Inflammatory macrophage treated with lipopolysaccharide for 4 hours (primary cell): ENCODE measurements at regions not wholly inside any gene's neighbourhood (a gene's known extent, or its start where the extent isn't known, plus 50 kb on each side); places are given as distances from the start of the nearest gene placed in this dataset.

Experiments used
- DNase-seq: peaks from one replicate; pipeline ENCODE4 v3.0.0-alpha.2; 2020

DNA sequence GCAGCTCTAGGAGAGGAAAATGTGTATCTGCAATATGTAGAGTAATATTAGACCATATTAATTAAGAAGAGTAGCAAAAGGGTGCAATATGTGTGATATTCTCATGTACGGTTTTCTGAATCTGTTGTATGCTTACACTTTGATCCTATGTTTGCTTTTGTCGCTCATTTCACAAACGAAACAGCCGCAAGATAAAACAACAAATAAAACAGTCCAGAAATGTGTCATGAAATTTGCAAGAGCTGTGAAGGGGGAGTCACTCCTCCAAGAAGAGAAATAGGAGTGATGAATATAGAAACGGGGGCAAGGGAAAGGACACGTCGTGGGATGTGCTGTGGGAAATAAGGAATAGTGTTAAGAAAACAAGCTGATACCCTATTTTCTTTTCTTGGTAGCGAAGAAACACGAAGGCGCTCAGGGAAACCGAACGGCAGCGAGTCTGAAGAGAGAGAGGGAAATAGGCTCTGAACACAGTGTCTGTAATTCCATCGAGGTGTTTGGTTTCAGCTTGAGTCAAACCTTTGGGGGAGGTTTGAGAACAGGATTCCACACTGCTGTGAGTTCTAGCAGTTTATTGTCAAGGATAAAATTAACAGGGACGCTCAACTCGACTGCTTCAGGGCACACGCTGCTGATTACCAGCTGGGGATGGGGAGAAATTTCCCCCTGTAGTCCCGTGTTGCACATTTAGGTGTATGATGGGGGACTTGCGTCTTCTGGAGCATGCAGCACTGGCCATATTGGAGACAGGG is 595.6 kb upstream of the TENM3 start:
- no peak for DNase-seq

DNA sequence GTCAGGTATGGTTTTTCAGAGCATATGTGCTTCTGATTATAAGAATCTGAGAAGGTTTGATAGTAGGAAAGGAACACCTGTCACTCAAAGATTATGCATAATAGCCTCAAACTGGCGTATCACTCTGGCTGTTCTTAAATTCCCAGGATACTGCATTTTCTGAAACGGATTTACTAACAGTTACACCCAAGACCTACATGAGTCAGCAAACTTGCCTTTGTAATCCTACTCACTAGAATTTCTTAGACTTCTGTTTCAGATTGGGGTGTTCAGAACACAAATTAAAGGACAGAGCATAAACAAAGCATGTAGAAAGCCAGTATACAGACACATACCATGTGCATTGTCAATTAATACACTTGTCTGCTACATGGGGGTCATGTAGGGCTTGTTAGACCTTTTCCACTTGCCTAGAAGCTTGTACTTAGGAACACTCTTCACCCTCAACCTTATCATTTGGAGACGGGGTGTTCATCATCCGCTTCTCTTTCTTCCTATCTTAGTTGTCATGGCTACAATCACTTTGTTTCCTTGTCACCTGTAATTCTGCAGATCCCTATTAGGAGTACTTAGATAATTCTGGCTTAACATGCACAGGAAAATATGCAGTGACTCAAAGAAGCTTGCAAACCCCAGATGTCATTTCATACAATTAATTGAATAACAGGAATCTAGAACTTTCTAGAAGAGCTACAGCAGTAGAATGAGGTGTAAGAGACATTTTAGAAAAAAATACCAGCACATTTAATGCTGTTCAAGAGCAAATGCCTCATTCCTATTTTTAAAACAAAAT is 593.0 kb upstream of the TENM3 start:
- DNase-seq: no peak

DNA sequence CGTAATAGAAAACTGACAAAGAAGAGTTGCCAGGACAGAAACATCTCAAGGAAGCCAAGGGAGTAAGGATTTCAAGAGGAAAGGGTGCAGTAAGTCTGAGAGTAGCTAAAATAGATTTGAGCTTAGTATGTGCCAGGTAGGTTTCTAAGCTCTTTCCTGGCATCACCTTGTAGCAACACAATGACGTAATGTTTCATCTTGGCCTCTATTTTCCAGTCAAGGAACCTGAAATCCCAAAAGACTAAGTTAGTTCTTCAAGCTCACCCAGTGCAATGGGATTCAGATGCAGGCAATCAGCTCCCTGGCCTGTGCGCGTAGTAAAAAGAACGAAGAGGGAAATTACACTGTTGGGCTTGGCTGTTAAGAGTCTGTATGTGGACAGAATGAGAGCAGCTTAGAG is 586.5 kb upstream of the TENM3 start:
- no peak for DNase-seq

DNA sequence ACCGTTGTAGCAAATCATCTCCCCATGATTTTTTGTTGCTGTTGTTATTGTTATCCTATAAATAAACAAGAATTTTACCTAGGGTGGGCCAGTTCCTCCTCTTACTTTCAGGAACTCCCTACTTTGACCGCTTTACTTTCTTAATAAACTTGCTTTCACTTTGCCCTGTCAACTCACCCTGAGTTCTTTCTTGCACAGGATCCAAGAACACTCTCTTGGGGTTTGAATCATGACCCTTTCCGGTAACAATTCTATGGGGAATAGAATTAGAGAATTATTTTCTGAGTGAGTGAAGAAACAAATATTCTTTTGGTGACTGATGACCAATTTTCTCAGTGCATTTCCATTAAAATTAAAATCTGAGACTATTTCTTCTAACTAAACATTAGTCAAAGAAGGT is 584.0 kb upstream of the TENM3 start:
- no peak for DNase-seq

DNA sequence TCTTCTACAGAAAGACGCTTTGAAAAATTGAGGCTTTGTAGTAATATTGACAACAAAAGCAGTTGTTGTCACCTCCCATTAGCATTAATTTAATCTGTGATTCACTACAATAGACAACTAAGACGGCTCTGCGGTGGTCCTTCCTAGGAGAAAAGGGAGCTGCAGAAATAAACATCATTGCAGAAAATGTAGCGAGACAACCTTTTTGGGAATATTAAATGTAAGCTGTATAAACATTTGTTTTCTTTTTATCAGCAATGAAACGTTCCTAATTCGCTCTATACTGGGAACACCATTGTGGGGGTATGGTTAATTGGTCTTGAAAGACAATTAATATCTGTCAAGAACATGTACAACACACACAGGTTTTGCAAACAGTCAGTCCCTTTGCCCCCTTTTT is 583.3 kb upstream of the TENM3 start:
- DNase-seq: no peak

DNA sequence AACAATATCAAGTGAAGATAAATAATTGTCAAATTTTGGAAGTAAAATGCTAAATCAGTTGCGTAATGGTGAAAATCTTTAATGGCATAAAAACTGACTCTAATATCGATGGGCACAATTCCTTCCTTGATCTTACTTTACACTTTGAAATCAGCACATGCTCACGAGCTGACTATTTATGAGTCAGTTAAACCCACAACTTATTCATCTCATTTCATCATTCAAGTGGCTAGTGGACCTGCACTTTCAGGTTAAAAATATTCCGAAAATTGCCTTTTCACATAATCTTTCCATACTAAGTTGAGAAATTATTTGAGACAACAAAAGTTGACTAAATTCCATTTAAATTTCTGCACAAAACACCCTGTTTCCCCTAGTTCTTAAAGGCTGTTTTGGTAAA is 582.1 kb upstream of the TENM3 start:
- DNase-seq: no peak

DNA sequence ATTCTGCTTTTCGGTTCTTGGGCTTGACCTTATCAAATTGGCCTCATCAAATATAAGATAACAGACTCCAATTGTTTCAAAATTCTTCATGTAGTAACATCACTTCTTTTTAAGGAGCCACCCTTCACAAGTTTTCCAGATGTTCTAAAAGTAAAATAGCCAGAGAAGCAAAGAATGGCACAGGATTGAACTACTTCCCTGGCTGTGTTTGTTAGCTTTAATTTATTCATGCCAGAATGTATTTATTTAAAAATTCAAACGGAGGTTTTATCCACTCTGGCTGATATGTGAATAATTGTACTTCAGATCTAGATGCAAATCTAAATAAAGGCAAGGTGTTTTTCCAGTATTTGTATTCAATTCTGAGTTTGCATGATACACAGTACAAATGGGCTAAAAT is 581.3 kb upstream of the TENM3 start:
- DNase-seq: no peak

DNA sequence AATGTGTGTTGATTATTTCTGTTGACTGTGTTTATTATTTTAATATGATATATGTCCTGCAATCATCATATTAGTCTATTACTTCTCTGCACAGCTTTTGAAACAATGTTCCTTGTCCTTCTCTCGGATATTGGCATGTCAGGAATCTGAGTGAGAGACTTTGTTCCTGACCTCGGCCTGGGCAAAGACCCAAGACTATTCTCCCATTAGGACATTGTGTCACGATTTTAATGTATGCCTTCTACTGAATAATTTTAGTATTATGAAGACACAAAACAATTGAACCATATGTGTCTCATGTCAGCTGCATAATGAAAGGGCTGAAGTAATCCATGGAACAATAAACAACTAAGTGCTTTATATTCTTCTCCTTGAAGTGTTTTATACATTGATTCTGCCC is 580.8 kb upstream of the TENM3 start:
- no peak for DNase-seq

DNA sequence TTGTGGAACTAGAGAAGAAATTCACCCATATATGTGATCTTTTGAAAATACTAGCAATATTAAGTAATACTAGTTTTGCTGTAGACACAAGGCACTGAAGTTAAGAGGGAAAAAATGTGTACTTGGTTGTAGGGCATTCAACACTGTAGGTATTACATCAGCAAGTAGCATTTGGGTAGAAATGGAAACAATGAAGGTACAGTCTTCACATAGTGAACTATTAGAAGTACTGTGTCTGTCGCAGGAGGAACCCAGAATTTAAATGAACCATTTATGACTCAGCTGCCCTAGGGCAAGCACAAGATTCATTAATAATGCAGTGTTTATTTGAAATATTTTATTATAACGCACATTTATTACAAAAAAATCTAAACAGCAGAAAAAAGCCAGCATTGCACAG is 572.7 kb upstream of the TENM3 start:
- no peak for DNase-seq

DNA sequence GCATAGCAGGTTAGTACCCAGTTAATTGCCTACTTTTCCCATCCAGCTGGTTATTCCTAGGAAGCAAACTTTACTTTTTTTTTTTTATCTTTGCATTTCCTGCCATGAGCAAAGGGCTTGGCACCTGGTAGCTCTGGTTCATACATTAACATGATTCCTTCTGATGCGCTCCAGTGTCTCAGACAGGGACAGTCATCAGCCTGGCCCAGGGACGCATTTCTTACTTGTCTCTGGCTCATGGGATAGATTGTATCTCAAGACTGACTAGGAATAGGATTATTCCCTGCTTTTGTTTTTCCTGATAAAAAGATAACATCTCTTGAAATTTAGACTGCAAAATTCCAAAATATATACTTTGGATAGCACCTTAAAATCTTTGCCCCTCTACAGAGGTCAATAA is 571.5 kb upstream of the TENM3 start:
- no peak for DNase-seq

DNA sequence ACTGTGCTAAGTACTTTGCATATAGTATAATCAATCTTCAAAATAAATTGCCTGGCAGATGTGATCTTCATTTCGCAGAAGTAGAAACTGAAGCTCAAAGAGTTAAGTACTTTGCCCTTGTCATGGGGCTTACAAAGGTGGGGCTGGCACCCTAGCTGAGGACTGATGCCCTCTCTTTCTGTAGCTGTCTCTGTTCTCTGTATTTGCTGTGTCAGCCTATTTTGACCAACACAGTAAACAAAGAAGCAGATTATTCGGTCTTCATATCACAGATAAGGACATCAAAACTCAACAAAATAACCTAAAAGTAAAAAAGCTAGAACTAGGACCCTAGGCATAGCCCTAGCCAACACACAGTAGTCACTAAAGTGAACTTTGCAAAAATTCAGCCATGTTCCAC is 570.5 kb upstream of the TENM3 start:
- DNase-seq: no peak

DNA sequence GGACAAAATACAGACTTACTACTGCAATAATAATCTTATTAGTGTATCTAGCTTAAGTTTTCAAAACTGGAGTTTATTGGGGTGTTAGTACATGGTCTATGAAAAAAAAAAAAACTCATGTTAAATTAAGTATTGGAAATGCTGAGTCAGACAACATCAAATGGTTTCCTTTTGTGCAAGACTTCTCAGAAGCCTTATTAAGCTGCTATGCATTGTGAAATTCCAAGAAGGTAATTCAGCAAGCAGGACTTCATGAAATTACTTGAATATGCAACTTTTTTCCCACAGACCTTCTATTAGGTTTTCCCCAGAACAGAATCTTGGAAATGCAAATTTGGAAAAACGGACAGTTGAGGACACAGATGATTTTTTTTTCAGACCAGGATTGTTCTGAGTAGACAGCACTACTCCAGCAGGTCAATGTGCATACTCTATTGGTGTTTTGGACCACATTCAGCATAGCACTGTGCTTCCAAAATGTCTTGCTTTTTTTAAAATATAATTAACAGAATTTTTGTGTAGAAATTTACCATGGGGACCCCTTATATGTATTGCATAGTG is 568.8 kb upstream of the TENM3 start:
- DNase-seq: no peak

DNA sequence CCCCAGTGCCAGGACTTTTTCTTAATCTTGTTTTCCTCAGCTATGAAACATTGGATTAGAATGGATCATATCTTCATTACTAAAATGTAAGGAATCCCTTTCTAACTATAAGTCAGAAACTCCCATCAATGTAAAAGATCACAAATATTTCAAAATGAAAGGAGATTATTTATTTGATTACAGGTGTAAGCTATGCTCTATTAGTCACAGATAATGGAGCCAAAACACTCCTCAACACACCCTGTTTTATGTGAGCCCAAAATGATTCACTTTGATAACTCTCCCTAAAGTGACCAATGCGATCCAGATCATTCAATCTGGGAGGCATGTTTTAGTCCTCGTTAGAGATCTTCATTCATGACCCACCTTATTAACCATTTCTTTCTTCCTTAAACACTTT is 566.7 kb upstream of the TENM3 start:
- no peak for DNase-seq

DNA sequence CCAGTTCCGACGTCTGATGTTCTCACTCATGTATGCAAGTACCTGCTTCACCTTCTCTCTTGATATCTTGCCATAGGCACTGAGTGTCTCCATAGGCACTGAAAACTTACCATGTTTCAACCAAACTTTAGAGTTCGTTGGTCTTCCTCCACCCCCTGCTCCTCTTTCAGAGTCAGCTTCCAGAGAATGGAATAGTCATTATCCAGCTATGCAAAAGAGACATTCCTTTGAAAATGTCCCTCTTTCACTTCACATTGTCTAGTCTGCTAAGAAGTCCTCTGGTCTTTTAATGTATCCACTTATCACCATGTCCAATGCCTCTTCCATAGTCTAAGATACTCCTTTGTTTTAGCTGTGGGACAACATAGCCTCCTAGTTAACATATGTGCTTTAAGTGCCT is 566.0 kb upstream of the TENM3 start:
- DNase-seq: no peak

DNA sequence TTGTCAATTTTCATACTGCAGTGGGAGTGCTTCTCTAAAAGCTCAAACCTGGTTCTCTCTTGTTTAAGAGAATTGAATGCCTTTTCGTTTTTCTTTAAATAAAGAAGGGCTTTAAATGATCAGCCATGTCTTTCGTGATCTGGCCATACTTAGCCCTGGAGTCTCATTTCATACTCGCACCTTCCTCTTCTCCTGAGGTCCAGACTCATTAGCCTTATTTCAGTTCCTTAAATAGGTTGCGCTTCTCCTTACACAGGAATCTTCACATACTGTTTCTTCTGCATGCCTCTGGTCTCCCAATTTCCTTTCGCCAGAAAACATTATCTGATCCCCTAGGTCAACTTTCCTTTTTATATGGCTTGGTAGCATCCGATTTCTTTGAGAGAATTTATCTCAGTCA is 565.6 kb upstream of the TENM3 start:
- no peak for DNase-seq

DNA sequence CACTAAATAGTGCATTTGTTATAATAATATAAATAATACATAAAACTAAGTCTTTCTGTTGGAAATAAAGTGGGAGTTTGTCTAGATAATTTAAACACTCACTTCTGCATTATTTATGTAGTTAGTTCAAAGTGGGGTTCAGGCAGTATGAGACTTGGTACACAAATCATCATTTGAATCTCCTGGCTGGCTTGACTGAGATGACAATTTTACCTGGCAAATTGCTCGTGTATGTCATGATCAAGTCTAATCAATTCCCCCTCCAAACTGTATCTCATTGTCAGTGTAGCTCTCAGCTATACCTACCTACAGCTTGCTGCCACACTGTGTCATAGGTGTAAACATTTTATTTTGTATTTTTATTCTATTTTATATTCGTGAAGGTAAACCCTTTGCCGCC is 563.4 kb upstream of the TENM3 start:
- DNase-seq: no peak

DNA sequence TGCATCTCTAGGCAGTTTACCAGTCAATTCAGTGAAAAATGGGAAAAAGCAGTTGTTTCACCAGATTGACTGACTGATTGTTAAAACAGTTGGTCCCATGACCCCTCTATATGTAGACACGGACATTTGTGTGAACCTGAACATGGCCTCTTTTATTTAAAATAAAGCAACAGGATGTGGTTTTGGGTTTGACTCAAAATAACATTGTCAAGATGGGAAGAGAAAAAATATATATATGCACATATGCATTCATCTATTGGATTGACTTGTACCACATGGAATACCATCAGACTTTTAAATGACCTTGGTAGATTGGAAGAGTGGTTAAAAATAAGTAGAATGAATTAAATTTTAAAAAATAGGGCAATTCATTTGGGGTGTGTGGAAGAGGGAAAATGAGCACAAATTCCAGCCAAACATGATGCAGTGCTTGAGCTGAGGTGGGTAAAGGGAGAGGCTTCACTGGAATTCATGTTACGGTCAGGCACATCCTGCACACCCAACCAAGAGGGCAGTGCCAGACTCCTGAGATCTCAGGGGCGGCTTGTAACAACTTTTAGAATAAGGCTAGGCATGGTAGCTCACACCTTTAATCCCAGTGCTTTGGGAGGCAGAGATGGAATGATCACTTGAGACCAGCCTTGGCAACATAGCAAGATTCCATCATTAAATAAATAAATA is 560.7 kb upstream of the TENM3 start:
- DNase-seq: no peak

DNA sequence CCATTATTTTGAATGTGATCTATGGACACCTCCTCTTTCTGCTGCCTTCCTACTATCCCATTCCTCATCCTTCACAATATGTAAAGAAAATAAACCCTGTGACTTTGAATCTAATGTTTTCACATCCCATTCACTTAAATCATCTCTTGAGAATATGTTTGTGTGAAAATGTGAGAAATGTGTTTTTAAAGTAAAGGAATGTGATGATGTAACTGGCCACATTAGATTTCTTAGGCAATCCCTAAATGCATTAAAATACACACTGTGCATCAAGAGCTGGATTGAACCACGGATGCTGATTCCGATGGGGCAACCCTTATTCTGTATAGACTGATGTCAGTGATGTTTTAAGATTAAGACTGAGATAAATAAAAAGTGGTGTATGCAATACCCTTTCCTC is 558.9 kb upstream of the TENM3 start:
- no peak for DNase-seq

DNA sequence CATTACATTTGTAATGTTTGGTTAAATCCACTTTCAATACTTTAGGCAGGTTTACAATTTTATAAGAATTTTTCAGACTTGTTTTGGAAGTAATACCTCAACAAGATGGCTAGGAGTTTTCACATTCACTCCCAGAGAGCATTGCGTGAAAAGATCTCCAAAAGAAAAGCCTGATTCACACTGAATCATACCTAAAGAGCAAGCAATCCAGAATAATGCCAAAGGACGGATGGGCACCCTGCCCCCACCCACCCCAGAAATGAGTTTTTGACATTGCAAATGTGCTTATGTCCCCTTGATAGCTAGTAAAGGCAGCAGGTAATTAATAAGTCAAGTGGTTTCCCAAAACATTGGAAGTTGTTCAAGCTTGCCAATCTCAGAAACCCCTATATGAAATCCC is 557.7 kb upstream of the TENM3 start:
- DNase-seq: no peak

DNA sequence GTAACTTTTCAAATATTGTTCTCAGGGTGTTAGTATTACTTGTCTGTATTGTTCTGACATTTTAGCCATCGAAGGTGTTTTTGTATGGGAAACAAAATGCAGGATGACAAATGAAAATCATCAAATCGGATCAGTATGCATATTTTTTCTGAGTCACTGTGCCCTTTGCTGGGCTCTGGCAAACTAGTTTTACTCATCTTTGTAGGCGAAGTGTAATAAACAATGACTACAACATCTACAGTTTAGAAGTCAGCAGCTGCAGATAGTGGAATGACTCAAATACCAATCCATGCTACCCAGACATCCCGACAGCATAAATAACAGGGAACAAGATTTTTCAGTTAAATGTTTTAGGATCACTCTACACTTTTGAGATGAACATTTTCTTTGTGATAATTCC is 557.3 kb upstream of the TENM3 start:
- no peak for DNase-seq

DNA sequence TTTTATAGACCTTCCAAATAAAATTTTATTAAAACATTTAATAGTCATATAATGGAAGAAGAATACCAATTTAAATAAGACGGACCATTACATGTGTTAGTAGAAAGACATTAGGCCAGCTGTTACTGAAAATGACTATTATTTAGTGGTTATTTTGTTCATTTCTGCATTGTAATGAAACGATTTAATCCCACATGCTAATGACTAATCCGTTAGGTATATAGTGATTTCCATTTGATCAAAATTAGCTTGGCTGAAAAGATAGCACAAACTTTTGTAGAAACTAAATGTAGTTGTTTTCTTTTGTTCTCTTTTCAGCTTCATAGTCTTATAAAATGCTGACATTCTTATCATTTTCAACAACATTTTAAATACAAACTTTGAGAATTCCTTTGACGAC is 556.1 kb upstream of the TENM3 start:
- no peak for DNase-seq

DNA sequence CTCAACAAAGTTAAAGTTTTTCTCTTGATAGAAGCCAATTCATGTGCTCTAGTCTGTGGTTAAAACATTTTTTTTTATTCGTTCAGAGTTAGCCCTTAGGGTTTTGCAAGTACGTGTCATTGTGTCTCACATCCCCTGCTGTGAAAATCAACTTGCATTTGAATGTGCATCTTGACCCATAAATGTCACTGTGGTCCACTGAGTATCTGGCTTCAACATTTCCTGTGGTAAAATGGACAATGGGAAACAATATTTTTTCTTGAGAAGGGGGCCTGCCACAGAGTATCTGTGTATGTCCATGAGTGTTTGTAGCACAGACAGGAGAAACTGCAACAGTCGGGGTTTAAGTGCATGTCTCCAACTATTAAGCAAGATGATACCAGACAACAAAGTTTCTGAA is 554.8 kb upstream of the TENM3 start:
- no peak for DNase-seq

DNA sequence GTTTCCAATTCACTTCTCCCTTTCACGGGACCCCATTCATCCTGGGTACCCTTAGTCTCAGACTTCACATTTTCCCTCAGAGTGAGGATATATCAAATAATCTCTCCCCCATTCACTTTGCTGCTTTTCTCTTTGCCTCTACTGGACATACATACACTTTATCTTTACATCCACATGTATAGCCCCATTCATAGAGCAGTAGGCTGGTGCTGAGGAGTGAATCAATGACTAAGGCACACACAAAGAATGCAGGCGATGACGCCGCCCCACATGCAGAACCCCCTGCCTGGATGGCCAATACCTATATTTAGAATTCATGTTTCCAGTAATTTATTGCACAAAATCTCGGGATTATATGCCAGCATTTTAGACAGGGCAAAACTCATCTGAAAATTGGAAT is 554.3 kb upstream of the TENM3 start:
- DNase-seq: no peak

DNA sequence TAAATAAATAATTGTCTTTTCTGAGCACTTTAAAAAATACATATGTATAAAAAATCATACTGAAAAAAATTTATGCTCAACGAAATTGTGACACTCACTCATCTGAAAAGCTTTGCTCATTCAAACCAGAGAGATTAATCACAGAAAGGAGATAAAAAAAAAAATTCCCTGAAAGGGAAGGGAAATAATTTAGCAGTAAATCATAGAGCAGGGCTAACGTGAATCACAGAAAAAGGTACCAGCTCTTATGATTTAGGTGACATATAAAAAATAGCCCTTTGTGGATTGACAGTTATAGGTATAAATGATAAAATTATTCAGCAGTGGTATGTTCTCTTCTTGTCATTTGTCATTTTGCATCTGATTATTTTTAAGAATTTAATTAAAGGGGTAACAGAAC is 552.7 kb upstream of the TENM3 start:
- DNase-seq: no peak
